CD4-positive, alpha-beta T cell treated with Interferon gamma for 1 hour (primary cell): ENCODE measurements at regions not wholly inside any gene's neighbourhood (a gene's known extent, or its start where the extent isn't known, plus 50 kb on each side); places are given as distances from the start of the nearest gene placed in this dataset.
"Not testable (repeated sequence)": the region's sequence is repeated elsewhere in the genome, so short reads cannot be mapped to it uniquely, and the experiment has no call there.

Experiments used
- DNase-seq: peaks from one replicate; pipeline ENCODE4 v3.0.0-alpha.2; 2020

DNA sequence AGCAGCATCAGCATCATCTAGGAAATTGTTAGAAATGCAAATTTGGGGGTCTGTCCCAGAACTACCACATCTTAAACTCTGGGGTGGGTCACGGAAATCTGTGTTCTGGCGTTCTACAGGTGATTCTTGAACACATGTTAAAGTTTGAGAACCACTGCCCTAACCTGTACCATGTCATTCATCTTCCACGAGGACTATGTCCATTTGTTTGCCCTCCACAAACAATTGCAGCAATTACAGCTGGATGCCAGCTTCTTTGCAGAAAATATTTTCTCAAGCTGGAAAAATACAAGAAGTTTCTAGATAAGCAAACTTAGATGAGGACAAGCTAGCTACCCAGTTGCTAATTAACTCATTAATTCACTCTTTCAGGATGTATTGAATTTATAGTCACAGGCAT lies 54.1 kb downstream of the MAFB start:
- no peak for DNase-seq

DNA sequence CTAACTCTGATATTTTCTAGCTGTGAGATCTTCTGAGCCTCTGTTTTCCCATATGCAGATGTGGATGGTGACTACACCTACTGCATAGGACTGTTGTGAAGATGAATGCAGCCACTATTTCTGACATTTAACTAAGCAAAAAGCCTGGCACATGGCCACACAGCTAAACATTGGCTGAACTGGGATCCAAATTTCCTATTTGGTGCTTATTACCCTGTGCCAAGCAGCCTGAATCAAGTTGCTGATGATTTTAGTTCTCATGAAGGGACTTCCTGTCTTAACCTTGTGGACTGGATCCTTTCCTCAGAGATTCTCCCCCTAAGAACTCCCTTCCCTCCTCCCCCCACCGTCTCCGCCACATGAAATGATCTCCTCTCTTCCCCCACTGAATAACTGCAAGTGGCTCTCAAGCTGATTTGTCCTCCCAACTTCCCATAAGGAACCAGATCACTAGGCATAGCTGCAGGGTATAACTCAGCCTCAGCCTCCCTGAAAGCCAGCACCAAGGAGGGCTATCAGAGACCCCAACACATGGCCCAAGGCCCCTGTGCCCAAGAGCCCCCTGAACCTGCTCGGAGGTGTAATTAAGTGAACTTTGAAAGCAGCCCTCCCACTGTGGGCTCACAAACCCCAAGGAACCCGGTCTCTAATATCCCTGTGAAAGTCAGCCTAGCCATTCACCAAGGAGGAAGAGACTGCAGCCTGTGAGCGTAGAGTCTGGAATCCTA lies 55.7 kb downstream of the MAFB start:
- no peak for DNase-seq

DNA sequence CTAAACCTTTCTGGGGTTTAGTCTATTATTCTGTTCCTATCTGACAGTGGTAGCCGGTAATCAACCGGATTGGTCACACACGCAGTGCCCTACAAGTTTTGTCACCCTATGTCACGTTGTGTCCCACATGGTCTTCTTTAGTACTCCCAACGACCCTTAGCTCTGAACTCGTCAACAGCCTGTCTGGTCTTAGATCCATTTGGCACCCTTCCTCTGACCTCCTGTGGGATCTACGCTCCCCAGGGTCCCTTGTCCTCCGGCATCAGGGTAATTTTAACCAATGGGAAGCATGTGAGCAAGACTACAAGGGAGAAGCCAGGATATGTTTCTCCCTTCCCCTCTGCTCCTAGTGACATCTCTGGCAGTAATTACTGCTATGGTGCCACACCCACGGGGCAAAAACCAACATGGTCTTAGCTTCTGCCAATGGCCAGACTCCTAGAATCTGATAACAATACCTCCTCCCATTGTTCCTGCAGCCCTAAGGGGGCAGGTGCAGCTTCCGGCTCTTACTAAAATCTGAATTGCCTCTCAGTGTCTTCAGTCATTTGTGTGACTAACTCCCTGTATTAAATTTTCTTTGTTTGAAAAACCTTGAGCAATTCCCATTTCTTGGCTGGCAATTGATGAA lies 56.6 kb downstream of the MAFB start:
- DNase-seq: no peak

DNA sequence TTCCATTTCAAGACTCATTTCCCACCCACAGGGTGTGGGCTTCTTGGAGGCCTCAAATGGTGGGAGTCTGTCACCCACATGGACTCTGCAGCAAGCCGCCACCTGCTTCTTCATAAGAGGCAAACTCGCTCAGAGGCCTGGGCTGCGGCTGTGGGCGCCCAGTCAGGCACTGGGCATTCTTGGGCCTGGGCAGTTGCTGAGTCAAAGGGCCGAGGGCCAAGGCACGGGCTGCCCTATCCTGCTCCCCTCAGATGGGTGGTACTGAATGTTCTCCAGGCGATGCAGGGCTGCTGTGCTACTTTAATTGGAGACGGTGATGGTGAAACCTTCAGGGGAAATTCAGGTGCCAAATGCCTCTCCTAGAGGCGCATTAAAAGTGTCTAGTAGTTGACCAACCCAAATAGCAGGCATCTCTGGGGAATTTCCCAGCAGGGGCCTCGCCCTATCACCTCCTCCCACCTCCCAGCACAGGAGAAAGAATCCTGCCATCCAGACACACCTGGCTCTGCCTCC lies 57.9 kb downstream of the MAFB start:
- no peak for DNase-seq

DNA sequence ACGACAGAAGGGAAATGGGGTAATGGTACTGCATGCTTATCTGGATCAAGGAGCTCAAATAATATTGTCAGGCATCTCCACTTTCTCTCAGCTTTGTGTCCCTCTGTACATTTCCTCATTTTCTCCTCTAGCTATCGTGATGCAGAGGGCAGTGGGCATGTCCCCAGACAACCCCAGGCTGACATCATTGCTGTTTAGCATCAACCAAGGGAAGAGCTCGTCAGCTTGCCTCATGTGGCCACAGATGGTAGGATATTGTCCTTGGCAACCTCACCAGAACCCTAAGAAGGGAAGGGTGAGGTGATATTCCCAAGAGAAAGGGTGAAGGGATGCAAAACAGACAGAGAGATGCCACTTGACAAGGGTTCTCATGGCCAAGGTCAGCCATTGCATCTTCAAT lies 58.3 kb downstream of the MAFB start:
- DNase-seq: no peak

DNA sequence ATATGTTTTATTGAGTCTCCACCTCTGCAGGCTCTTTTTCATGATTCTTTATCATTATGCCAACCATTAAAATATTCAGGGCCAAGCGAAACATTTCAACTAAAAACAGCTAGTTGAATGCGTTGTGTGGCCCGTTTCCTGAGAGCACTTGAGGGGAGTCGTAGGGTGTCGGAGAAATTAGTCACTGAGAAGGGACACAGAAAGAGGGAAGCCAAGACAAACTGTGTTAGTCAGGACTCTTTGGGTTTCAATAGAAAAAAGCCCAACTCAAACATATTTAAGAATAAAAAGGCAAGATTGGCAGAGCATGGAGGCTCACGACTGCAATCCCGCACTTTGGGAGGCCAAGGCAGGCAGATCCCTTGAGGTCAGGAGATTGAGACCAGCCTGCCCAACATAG lies 58.9 kb downstream of the MAFB start:
- DNase-seq: no peak

DNA sequence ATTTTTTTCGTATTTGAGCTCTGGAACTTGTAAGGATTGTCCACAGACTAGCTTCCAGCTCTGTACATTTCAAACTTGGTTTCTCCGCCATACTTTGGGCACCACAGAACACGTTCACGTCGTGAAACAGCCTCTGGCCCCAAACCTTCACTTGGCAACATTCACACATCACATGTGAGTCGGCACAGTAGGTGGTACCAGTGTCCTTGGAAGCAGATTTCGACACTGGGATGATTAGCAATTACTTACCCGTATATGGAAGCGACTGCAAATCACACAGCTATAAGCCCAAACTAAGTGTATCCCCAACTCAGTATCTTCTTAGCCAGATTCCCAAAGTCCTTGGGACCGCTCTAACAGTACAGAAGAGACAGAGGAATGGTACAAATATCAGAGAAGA lies 60.2 kb downstream of the MAFB start:
- DNase-seq: no peak

DNA sequence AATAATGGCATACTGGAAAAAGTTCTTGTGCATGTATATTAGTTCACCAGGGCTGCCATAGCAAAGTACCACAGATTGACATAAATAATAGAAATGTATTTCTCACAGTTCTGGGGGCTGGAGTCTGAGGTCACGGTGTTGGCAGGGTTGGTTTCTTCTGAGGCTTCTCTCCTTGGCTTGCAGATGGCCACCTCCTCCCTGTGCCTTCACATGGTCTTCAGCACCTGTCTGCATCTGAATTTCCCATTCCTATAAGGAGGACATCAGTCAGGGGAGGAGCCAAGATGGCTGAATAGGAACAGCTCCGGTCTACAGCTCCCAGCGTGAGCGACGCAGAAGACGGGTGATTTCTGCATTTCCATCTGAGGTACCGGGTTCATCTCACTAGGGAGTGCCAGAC lies 70.0 kb downstream of the MAFB start:
- DNase-seq: not testable (repeated sequence)

DNA sequence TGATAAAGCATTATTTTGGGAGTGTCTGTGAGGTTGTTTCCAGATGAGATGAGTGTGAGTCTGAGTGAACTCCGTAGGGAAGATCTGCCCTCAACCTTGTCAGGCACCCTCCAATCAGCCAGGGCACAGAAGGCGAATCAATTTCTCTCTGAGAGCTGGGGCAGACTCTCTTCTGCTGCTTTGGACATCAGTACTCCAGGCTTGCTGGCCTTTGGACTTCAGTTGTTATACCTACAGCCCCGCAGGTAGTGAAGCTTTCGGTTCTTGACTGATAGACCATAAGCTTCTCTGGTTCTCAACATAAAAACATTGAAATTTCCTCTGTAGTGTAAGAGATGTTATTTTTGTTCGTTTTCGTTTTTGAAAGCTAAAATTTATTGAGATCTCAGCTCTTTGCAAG lies 71.4 kb downstream of the MAFB start:
- no peak for DNase-seq

DNA sequence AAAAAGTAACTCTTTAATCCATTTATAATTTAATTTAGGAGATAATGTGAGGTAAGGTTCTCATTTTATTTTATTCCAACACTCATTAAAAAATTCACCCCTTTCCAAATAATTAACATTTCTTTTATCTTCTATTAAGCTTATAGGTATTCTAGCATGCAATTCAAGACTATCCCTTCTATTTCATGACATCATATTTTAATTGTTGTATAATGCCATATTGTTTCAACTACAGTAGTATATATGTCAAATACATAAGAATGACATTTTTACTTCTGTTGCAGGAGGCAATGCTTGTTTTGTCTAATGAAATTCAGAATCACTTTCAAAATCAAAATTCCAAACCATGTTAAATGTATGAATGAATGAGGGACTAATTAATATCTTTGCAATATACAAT lies 76.2 kb downstream of the MAFB start:
- DNase-seq: no peak

DNA sequence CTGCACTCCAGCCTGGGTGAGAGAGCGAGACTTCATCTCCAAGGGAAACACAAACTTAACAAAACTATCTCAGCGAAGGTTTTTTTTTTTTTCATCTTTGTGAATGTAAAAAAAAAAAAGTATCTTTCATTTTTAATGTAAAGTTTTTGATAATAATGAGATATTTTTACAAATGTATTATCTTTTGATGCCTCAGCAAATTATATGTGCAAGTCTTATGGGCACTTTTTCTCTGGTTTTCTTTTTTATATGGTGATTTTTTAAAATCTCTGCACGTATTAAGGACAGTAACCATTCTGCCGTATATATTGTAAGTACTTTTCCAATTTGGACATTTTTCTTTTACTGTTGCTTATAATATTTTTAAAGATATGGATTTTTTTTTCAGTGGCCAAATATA lies 76.8 kb downstream of the MAFB start:
- no peak for DNase-seq

DNA sequence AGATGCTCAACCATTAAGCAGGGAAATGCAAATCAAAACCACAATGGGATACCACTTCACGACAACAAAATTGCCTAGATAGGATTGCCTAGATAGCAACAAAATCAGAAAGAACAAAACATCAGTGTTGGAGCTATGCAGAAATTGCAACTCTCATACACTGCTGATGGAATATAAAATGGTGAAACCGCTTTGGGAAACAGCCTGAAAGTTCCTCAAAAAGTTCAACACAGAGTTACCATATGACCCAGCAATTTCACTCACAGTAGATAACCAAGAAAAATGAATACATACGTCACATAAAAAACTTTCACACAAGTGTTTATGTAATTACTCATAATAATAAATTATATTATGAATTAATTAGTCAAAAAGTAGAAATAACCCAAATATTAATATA lies 78.3 kb downstream of the MAFB start:
- no peak for DNase-seq

DNA sequence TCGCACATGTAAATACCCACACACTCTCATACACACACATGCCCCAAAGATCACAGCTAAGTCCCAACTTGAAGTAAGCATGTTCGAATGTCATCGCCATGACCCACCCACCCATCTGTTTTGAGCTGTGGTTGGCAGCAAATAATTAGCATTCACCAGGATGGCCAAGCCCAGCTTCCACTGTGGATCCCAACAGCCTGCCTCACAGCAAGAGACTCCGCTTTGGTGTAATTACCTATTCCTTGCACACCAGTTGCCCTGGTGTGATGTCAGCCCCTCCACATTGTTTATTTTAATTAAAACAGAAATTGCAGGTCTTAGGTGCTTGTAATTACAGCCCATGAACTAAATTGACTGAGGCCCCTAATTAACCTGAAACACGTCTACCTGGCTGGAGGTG lies 81.1 kb downstream of the MAFB start:
- no peak for DNase-seq

DNA sequence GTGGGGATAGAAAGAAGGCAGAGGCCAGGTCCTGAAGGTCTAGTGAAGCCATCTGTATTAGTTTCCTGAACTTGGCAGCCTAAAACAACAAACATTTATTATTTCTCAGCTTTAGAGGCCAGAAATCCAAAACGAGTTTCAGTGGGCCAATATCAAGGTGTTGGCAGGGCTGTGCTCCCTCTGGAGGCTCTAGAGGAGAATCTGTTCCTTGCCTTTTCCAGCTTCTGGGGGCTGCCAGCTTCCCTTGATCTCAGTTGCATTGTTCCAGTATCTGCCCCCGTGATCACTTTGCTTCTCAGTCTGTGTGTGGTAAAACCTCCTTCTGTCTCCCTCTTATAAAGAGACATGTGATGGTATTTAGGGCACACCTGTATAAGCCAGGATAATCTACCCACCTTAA lies 82.4 kb downstream of the MAFB start:
- no peak for DNase-seq

DNA sequence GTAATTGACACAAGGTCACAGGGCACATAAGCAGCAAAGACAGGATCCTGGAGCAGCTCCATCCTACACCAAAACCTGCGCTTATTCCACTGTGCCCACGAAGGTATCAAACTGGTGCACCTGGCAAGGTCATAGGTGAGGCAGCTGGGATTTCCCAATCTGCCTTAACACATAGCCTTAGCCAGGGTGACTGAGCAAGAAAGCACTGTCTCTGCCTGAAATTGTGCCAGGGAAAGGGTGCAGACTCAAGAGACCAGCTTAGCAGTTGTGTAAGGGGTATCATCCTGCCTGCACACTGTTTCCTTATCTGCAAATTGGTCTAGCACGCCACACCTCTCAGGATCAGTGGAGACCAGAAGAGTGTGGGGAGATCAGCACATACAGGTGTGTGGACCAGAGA lies 82.8 kb downstream of the MAFB start:
- no peak for DNase-seq

DNA sequence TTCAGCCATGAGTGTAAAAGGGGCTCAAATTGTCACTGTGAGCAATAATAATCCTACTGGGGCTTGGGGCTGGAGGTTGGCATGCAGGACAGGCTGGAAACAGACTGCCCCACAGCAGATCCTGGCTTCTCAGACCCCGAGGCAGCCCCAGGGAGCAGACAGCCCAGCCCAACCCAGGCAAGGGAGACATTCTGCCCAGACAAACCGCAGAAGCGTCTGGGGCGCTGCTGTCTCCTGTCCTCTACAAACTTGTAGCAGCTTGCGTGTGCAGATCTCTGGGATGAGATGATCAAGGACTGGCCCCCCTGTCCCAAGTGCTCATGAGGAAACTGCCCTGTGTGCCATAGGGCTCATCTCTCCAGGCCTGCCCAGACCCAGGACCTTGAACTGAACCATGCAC lies 84.6 kb downstream of the MAFB start:
- no peak for DNase-seq

DNA sequence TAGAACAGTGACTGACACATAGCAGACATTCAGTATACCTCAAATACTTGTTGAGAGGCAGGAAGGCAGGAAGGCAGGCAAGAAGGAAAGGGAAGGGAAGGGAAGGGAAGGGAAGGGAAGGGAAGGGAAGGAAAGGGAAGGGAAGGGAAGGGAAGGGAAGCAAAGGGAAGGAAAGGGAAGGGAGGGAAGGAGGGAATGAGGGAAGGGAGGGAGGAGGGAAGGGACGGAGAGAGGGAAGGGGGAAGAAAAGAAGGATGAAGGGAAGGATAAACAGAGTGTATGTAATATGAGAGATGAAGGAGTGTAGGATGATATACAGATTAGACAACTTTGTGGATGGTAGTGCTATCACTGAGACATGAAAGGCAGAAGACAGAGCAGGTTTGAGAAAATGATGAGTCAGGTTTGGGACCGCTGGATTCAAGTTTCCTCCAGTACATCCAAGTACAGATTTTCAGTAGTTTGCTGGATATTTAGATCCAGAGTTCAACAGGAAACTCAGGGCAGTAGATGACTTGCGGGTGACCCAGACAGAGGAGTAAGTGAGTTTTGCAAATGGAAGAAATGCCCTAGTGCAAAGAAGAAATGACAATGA lies 85.9 kb downstream of the MAFB start:
- no peak for DNase-seq

DNA sequence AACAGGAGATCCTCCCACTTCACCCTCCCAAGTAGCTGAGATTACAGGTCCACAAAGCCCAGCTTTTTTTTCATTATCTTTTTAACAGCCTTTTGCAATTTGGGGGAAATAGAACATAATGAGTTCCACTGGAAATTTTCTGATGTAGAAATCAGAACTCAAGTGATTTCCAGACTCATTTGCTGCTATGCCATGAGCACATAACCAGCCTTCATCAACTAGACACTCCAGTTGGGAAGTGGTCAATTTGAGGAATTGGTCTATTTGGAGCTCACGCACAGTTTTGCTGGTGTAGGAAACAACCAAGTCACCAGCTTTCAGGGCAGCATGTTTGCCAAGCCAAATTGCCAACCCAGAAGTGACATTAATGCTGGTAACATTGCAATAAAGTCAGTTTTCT lies 86.7 kb downstream of the MAFB start:
- no peak for DNase-seq

DNA sequence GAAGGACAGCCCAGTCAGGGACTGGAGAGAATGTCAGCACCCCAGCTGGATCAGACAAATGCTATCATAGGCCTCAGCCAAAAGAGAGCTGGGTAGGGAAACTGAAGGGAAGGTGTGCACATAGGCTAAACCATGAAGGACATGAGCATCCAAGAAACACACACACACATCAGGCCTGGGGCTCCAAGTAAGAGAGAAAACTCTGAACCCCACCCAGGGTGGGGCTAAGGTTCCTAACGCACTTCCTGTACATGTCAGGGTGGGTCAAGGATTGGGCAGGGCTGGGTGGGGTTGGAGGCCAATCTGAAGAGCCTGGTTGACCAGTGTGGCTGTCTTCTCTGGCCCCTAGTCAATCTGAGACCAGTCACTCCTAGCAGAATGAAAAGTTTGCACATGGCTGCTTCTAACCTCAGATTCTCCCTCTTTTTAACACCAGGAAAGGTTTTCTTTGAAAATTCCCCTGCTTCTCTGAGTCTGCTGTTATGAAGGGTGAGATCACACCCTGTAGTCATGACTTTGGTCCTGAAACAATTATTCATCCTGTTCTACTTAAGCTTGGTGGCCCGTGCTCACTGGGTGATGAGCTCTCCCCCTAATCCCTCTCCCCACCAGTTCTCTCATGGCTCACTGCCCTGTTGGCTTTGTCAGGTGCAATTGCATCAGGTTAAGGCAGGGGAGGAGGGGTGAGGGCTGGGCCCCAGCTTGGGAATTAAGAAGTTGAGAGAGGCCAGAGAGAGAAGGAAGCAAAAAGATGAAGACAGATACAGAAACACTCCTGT lies 88.4 kb downstream of the MAFB start:
- no peak for DNase-seq

DNA sequence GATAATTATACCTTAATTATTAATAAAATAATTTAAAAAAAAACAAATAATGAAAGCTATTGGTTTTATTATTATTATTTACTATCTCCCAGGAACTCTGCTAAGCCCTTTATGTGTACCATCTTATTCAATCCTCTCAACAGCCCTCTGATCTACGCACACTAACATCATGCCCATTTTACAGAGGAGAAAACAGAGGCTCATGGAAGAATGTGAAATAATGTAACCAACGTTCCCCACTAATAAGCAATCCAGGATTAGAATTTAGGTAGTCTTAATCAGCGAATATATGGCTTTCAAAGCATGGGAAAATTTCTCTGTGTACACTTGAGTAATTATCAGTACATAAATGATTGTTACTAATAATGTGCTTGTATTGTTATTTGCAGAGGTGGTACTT lies 89.0 kb downstream of the MAFB start:
- no peak for DNase-seq

DNA sequence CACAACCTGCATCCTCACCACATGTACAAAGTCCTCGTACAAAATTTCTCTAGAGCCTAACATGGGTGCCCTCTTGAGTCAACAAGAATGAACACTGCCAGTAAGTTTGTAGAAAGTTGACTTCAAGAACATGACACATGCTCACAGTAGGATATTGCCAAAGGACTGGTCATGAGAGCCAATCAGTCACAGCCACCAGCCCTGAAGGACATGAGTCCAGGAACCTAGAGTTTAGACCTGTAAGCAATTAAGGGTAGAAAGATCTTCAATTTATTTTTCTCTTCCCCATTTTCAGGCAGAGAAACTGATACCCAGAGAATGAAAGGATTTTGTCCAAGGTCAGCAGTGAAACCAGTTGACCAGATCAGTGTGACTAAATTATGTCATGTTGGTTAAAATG lies 96.1 kb downstream of the MAFB start:
- DNase-seq: no peak

DNA sequence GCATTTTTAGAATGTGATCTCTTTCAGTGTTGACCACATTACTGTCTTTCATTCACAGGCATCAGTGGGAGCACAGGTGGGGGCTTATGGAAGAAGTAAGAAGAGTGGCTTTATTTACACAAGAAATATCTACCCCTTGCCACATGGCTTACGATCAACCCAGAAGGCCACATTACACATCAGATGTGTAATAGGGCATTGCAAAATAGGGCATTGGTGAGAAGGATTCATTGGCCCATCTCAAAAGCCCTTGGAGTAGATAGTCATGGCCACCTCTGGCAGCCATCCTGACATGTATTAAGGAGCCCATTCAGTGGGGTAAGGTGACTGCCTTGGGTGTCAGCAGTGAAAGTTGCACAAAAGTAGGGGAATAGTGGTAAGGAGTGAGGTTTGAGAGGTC lies 97.5 kb downstream of the MAFB start:
- no peak for DNase-seq

DNA sequence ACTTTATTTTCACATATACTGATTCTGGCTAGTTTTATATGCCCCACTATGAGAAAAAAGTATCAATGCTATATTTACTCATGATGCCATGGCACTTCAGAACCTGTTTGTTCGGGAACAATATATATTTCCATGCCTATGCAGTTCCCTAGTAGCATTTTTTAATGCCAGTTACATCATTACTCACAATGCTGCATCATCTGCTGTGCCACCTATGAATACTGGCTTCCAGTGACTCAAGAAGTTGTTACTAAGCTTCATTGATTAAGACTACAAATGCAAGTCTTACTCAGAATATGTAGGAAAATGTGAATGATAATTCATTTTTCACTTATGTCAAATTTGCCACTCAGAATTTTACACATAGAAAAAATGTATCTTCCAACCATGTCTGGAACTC lies 97.9 kb downstream of the MAFB start:
- no peak for DNase-seq

DNA sequence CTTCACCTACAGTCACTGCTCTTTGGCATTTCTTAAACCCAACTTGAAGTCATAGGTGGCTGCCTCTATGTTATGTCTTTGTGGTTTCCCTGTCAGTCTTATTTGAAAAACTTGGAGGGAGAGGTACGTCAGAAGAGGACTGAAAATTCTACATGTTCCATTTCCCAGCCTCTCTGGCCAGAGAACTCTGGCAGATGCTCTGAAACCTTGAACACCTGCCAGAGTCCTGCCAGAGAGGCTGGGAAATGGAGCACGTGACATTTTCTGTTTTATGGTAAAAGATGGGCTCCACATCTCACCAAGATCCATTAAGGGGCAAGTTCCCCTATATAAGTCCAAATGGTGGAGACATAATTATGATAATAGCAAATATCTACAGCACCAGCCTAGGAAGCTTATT lies 99.5 kb downstream of the MAFB start:
- no peak for DNase-seq
